ENCODE measurements at regions not wholly inside any gene's neighbourhood (a gene's known extent, or its start where the extent isn't known, plus 50 kb on each side); places are given as distances from the start of the nearest gene placed in this dataset.

DNA sequence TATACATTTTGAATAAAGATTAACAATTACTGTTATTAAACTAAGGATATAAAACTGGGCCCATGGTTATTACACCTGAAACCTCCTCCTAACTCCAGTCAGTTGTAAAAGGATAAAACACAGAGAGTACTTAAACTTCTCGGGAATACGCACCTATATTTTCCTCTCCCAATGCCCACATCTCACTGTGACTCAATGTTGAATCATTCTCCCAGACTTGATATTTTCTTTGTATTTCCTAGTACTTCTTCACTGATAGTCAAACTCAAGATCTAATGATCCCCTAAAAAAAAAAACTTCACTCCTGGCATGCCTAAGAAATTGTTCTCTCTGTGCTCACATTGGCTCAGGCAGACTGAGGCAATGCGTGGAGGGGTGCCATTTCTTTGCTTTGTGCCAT, 212.5 kb upstream of the DKK2 start:
- TF ChIP-seq, protein P1, sequence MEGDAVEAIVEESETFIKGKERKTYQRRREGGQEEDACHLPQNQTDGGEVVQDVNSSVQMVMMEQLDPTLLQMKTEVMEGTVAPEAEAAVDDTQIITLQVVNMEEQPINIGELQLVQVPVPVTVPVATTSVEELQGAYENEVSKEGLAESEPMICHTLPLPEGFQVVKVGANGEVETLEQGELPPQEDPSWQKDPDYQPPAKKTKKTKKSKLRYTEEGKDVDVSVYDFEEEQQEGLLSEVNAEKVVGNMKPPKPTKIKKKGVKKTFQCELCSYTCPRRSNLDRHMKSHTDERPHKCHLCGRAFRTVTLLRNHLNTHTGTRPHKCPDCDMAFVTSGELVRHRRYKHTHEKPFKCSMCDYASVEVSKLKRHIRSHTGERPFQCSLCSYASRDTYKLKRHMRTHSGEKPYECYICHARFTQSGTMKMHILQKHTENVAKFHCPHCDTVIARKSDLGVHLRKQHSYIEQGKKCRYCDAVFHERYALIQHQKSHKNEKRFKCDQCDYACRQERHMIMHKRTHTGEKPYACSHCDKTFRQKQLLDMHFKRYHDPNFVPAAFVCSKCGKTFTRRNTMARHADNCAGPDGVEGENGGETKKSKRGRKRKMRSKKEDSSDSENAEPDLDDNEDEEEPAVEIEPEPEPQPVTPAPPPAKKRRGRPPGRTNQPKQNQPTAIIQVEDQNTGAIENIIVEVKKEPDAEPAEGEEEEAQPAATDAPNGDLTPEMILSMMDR (IDR thresholded peaks at IDR 0.05; ENCODE audit: low read depth, low read length, poor library complexity, severe bottlenecking) = no peak
- TF ChIP-seq EZH2phosphoT487 (IDR thresholded peaks at IDR 0.05; ENCODE audit: borderline replicate concordance, low read length) = no peak

Data from DOHH2 (cell line).